Heart right ventricle (tissue), 16 donors: ENCODE measurements at regions not wholly inside any gene's neighbourhood (a gene's known extent, or its start where the extent isn't known, plus 50 kb on each side); places are given as distances from the start of the nearest gene placed in this dataset.

Experiments used
- ATAC-seq, 8 donors: fragments of 200-7000 bp; cut with Tn5 transposase; one replicate each; pipeline ENCODE4 v1.9.1; 2020; ENCODE audit warnings: mild to moderate bottlenecking in 8 of 8, moderate library complexity in 8 of 8, moderate number of reproducible peaks in 1 of 8
- DNase-seq, 2 donors: peaks; one replicate each; pipeline ENCODE4 v3.0.0-alpha.2; 2020
- H3K27ac ChIP-seq, 10 donors: fragments of 200-600 bp; sonication (generic) in 2 of 10; one replicate each; pipeline versions ENCODE4 v1.5.0 to v1.8.0; 2020 to 2022; ENCODE audit warnings: mild to moderate bottlenecking in 3 of 10
- H3K27me3 ChIP-seq, 7 donors: fragments of 200-600 bp; one replicate each; pipeline ENCODE4 v1.8.0; 2021 to 2022; ENCODE audit warnings: mild to moderate bottlenecking in 2 of 7
- H3K36me3 ChIP-seq, 9 donors: fragments of 200-600 bp; sonication (generic) in 1 of 9; one replicate each; pipeline versions ENCODE4 v1.5.0 to v1.8.0; 2020 to 2022; ENCODE audit warnings: mild to moderate bottlenecking in 2 of 9
- H3K4me1 ChIP-seq, 9 donors: fragments of 200-600 bp; sonication (generic) in 1 of 9; one replicate each; pipeline versions ENCODE4 v1.5.0 to v1.8.0; 2020 to 2022; ENCODE audit warnings: mild to moderate bottlenecking in 4 of 9
- H3K4me3 ChIP-seq, 10 donors: fragments of 200-600 bp; sonication (generic) in 2 of 10; one replicate each; pipeline versions ENCODE4 v1.5.0 to v1.8.0; 2020 to 2022; ENCODE audit warnings: mild to moderate bottlenecking in 7 of 10, moderate library complexity in 2 of 10
- H3K9me3 ChIP-seq, 11 donors: fragments of 200-600 bp in 10 of 11; sonication (generic) in 2 of 11; one replicate each; pipeline versions ENCODE4 v1.5.0 to v1.8.0; 2013 to 2022; ENCODE audit warnings: mild to moderate bottlenecking in 2 of 11, control low read depth in 1 of 11, moderate library complexity in 1 of 11
- WGBS, 2 donors: extraction: QIAGEN DNeasy Blood & Tissue Kit; methylation state at CpG; one replicate each; pipeline ENCODE4 v1.1.7; 2013; ENCODE audit warnings: inconsistent platforms in 1 of 2; 5-methylcytosine and 5-hydroxymethylcytosine counted together
- intact Hi-C, 10 donors: fragments of 100-400 bp; cut with DNase I; formaldehyde crosslinking; loops; one replicate each; pipeline versions ENCODE4 v1.11.1 to v1.14.2; 2022
- TF ChIP-seq, protein P1 (sequence below), 9 donors: fragments of 200-600 bp; sonication (generic) in 2 of 9; IDR thresholded peaks; one replicate each; pipeline versions ENCODE4 v1.5.0 to v1.8.0; 2021 to 2022; ENCODE audit warnings: antibody characterized with exemption in 9 of 9, mild to moderate bottlenecking in 5 of 9, moderate library complexity in 1 of 9
- donor health status: Arrhythmogenic right ventricular cardiomyopathy.
- donor health status: ischemic (EF 13 %, LVEDD 7.1; RV severe dilation, severe dysfunction).
- donor health status: healthy with polysubstance abuse.
- donor health status: DM: no; HTN: yes; CAD: no.
- donor health status: DM: no; HTN: no; CAD: no.
- donor health status: ischemic (EF 25% LVEDD 6.9; RV normal size, moderate dysfunction).
- donor health status: ischemic (EF 25% LVEDD 5.7; RV mildly dilated, moderate dysfunction).
- donor health status: healthy.
- donor health status: DM: yes; HTN: yes; CAD: no.
- donor health status: Ischemic cardiomyopathy.
- donor health status: ischemic (EF 35%, LVEDD 5.7; RV mildly dilated, moderate dysfunction).
- donor health status: nonischemic (EF 11% LVEDD 7.7; RV severe dilation, severe dysfunction).
- donor health status: DM: yes; HTN: yes; CAD: no.
- donor health status: PGD.
- donor health status: ischemic (EF 29% LVEDD 5.4; RV normal size, mild dysfunction).
- donor health status: nonischemic (EF 23%, LVEDD 6.1; RV moderate dilation, normal function).

DNA sequence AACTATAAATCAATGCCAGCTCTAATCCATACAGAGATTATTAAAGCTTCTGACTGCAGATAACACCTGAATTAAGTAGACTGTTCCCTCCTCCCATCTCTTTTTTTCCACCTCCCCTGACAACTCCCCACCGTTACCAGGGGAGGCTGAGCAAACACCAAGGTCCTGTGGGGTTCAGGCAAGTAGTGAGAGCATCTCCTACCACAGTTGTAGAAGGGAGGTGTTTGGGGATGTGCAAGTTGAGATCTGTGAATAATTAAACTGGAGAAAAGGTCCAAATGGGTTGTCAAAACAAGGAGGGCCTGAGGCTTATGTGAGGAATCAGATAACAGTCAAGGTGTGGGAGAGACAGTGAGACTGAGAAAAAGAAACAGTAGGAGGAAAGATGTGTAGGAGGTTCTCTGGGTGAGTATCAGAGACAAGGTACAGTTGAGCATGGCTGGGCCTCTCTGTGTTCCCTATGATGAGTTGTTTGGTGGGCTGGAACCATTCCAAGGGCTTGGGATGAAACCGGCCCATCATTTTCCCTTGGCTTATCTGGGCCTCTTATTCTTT lies 194.6 kb downstream of the CYRIA start:
- no peaks in the 10 kb centered on the region for H3K36me3 ChIP-seq
- WGBS, 2 donors = 74 to 75% methylated on average over 2 of the region's 2 CpGs
- intact Hi-C loops = no loop called here

DNA sequence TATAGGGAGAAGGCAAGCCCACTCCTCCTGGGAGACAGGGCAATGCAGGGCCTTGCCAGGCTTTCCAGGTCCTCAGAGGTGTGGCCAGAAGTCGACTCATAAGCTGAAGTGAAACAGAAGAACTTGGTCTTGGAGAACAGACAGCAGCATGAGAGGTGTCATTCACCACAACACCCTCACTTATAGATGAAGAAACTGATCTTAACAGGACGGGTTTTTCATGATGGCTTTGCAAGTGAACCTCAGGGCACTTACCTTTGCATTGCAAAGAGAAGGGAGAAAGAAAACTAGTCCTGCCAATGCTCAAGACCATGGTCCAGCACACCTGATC lies 198.8 kb downstream of the CYRIA start:
- H3K9me3 ChIP-seq = no peaks in the 10 kb centered on the region
- no peak overlapping the region for H3K27ac ChIP-seq
- no peaks in the 10 kb centered on the region for H3K4me1 ChIP-seq
- no peaks in the 10 kb centered on the region for H3K36me3 ChIP-seq
- ATAC-seq (no peak), DNase-seq (no peak)
- TF ChIP-seq, protein P1, sequence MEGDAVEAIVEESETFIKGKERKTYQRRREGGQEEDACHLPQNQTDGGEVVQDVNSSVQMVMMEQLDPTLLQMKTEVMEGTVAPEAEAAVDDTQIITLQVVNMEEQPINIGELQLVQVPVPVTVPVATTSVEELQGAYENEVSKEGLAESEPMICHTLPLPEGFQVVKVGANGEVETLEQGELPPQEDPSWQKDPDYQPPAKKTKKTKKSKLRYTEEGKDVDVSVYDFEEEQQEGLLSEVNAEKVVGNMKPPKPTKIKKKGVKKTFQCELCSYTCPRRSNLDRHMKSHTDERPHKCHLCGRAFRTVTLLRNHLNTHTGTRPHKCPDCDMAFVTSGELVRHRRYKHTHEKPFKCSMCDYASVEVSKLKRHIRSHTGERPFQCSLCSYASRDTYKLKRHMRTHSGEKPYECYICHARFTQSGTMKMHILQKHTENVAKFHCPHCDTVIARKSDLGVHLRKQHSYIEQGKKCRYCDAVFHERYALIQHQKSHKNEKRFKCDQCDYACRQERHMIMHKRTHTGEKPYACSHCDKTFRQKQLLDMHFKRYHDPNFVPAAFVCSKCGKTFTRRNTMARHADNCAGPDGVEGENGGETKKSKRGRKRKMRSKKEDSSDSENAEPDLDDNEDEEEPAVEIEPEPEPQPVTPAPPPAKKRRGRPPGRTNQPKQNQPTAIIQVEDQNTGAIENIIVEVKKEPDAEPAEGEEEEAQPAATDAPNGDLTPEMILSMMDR (IDR thresholded peaks at IDR 0.05) = no peak
- intact Hi-C loops = no loop called here
- H3K27me3 ChIP-seq = peaks cover 0 to 20% (median 9%) of the 10 kb centered on the region in 7 donors
- no peak overlapping the region for H3K4me3 ChIP-seq
- 62 to 75% methylated on average over 2 of the region's 2 CpGs for WGBS, 2 donors

More for the DNA sequence above, 194.6 kb downstream of the CYRIA start:
- Histone ChIP-seq H3K4me3 (no peak overlapping the region), H3K9me3 (no peaks in the 10 kb centered on the region), H3K27ac (no peak overlapping the region), H3K27me3 (peaks cover 0 to 3% (median 0%) of the 10 kb centered on the region in 7 donors), H3K4me1 (no peaks in the 10 kb centered on the region)
- ATAC-seq (no peak), DNase-seq (no peak)
- TF ChIP-seq, protein P1 (IDR thresholded peaks at IDR 0.05) = no peak

DNA sequence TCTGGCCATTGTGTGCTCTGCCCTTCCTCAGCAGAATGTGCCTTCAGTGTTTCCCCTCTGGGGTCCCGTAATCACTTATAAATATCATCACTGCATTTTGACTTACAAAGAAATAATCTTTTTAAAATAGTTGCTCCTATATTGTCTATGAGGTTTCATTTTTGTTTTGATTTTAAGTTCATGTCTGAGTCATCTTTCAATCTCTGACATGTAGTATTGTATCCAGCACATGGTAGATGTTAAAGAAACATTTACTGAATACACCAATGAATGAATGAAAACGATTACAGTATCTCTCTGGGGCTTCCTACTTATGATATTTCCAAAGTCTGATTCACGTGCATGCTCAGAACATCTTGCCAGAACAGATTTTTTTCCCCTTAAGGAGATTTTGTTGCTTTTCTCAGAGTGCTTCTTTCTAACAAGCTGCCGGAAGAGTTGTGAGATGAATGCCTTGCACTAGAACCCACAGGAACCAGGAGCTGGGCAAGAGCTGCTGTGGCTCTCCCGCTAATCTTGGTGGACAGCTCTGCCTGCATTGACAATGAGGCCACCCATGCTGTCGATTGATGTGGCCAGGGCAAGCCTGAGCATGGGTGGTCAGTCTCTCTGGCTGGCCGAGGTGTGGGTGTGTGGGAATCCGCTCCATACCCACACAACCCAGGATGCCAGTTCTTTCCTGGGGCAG lies 199.4 kb downstream of the CYRIA start:
- Histone ChIP-seq H3K27ac (no peak overlapping the region), H3K4me1 (no peaks in the 10 kb centered on the region), H3K36me3 (no peaks in the 10 kb centered on the region), H3K9me3 (no peaks in the 10 kb centered on the region), H3K4me3 (no peak overlapping the region), H3K27me3 (peaks cover 0 to 25% (median 9%) of the 10 kb centered on the region in 7 donors)
- DNase-seq (no peak), ATAC-seq (no peak)
- 70 to 81% methylated on average over 8 of the region's 8 CpGs for WGBS, 2 donors
- intact Hi-C loops = no loop called here
- TF ChIP-seq, protein P1 (IDR thresholded peaks at IDR 0.05) = no peak

DNA sequence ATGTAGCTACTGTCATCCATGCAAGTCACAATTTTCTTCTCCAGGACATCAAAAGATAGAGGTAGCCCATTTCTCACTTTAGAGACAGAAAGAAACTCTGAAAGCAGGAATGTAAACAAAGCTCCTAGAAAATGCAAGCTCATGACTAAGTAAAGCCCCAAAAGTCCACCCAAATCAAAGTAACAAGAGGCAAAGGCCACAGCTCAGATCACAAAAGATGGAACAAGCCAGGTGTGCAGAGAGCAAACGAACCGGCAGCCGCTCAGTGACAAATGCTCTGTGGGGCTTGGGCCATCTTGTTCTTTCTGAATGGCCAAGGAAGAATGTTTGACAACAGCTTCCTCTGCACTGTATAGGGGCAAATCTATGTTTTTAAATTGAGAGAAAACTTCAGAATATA lies 201.0 kb downstream of the CYRIA start:
- 80 to 83% methylated on average over 3 of the region's 3 CpGs for WGBS, 2 donors
- Histone ChIP-seq H3K27me3 (peaks cover 0 to 36% (median 12%) of the 10 kb centered on the region in 7 donors), H3K4me1 (no peaks in the 10 kb centered on the region), H3K36me3 (no peaks in the 10 kb centered on the region), H3K27ac (no peak overlapping the region), H3K9me3 (no peaks in the 10 kb centered on the region), H3K4me3 (no peak overlapping the region)
- intact Hi-C loops = no loop called here
- TF ChIP-seq, protein P1 (IDR thresholded peaks at IDR 0.05) = no peak
- DNase-seq (no peak), ATAC-seq (no peak)
